K562 (cell line): ENCODE measurements at regions not wholly inside any gene's neighbourhood (a gene's known extent, or its start where the extent isn't known, plus 50 kb on each side); places are given as distances from the start of the nearest gene placed in this dataset.

Experiments used
- ATAC-seq: fragments of 200-7000 bp; cut with Tn5 transposase; 3 replicates; pipeline ENCODE4 v1.9.1; 2020; ENCODE audit warnings: moderate library complexity
- BruUV-seq: library from RNA; stranded (reverse); fragments of 400-500 nt; replicated peaks from 2 replicates; lab custom pipeline; 2021; lab: Mats Ljungman, UMichigan
- CTCF ChIA-PET: fragments of 300-600 bp; formaldehyde crosslinking; extraction: SDS; loops from one replicate; lab custom pipeline; 2021; ENCODE audit warnings: low intra/inter-chr PET ratio; lab: Yijun Ruan, JAX
- POLR2A ChIA-PET: fragments of 300-600, 350-650 bp; sonication (Branson Sonifier 250); formaldehyde crosslinking; extraction: SDS; loops from one replicate; lab custom pipeline; 2021; ENCODE audit warnings: antibody characterized with exemption, inconsistent platforms; lab: Yijun Ruan, JAX
- DNase-seq, 4 experiments: peaks; one replicate each; pipeline versions ENCODE4 v3.0.0 to v3.0.0-alpha.2; 2011 to 2018; ENCODE audit warnings: low spot score in 3 of 4, mixed read lengths in 3 of 4; ENCODE audit errors: extremely low read depth in 1 of 4
- FAIRE-seq: peaks from 2 replicates; lab custom pipeline; 2011; peaks lifted over from hg19 to GRCh38; lab: Jason Lieb, UNC
- H2AFZ ChIP-seq: 2 replicates; pipeline ENCODE4 v1.6.0; 2011; ENCODE audit warnings: low read depth, low read length, control low read depth, inconsistent platforms
- H3K27ac ChIP-seq: fragments of 200-600 bp; 3 replicates; pipeline ENCODE4 v1.8.0; 2011; ENCODE audit warnings: low read depth, mild to moderate bottlenecking, control low read depth, inconsistent platforms, low read length, moderate library complexity, mixed read lengths; ENCODE audit errors: extremely low read depth
- H3K27me3 ChIP-seq, 2 experiments: fragments of 300-600 bp in 1 of 2; 2 replicates in 1 of 2; 3 replicates in 1 of 2; pipeline versions ENCODE4 v1.6.0 to v1.8.0; 2011; ENCODE audit warnings: inconsistent platforms in 2 of 2, low read length in 2 of 2, mild to moderate bottlenecking in 1 of 2, mixed read lengths in 1 of 2, moderate library complexity in 1 of 2; ENCODE audit not compliant: control insufficient read depth in 2 of 2, insufficient read depth in 2 of 2
- H3K36me3 ChIP-seq: fragments of 300-600 bp; 3 replicates; pipeline ENCODE4 v1.8.0; 2011; ENCODE audit warnings: mild to moderate bottlenecking, low read length, inconsistent platforms; ENCODE audit not compliant: control insufficient read depth, insufficient read depth
- H3K4me1 ChIP-seq, 2 experiments: fragments of 200-600 bp in 1 of 2; replicated peaks in 1 of 2; 2 replicates in 1 of 2; 3 replicates in 1 of 2; pipeline versions ENCODE4 v1.5.1 to v1.8.0; 2011; ENCODE audit warnings: inconsistent platforms in 2 of 2, low read length in 2 of 2, mild to moderate bottlenecking in 1 of 2, mixed read lengths in 1 of 2, moderate library complexity in 1 of 2; ENCODE audit not compliant: control insufficient read depth in 2 of 2, insufficient read depth in 2 of 2
- H3K4me2 ChIP-seq: 2 replicates; pipeline ENCODE4 v1.6.1; 2011; ENCODE audit warnings: low read length, control low read depth, inconsistent platforms, mixed read lengths; ENCODE audit not compliant: insufficient read depth
- H3K4me3 ChIP-seq: fragments of 200-600 bp; sonication (generic), shearing (Covaris generic); 2 replicates; pipeline ENCODE4 v1.5.1; 2016; ENCODE audit warnings: control low read depth, inconsistent platforms
- H3K79me2 ChIP-seq: fragments of 200-600 bp; 3 replicates; pipeline ENCODE4 v1.8.0; 2011; ENCODE audit warnings: low read length, inconsistent platforms; ENCODE audit not compliant: control insufficient read depth, insufficient read depth
- H3K9ac ChIP-seq, 2 experiments: 2 replicates each; pipeline versions ENCODE4 v1.6.0 to v1.6.1; 2011; ENCODE audit warnings: low read depth in 2 of 2, low read length in 2 of 2, control low read depth in 1 of 2, inconsistent platforms in 1 of 2, mild to moderate bottlenecking in 1 of 2, mixed read lengths in 1 of 2; ENCODE audit not compliant: insufficient read depth in 1 of 2
- H3K9me1 ChIP-seq: one replicate; pipeline ENCODE4 v1.6.0; 2011; ENCODE audit warnings: inconsistent platforms, mild to moderate bottlenecking, low read length, moderate library complexity; ENCODE audit not compliant: control insufficient read depth, insufficient read depth
- H3K9me3 ChIP-seq: replicated peaks from 2 replicates; pipeline ENCODE4 v1.5.1; 2011; ENCODE audit warnings: low read depth, low read length, inconsistent platforms; ENCODE audit not compliant: control insufficient read depth, insufficient read depth
- H4K20me1 ChIP-seq: replicated peaks from 2 replicates; pipeline ENCODE4 v1.6.1; 2011; ENCODE audit warnings: low read length, inconsistent platforms, mixed read lengths; ENCODE audit not compliant: control insufficient read depth, insufficient read depth
- ARID2 ChIP-seq: fragments of 450-650 bp; IDR thresholded peaks from 2 replicates; pipeline ENCODE4 v1.6.1; 2017; ENCODE audit warnings: antibody characterized with exemption, mild to moderate bottlenecking
- IRF1 ChIP-seq: sonication (generic); formaldehyde crosslinking; IDR thresholded peaks from 2 replicates; pipeline ENCODE4 v1.8.0; 2022; ENCODE audit warnings: missing genetic modification reagents, mild to moderate bottlenecking, borderline replicate concordance
- LEF1 ChIP-seq: fragments of 450-650 bp; IDR thresholded peaks from 2 replicates; pipeline ENCODE4 v1.6.1; 2016; ENCODE audit warnings: mild to moderate bottlenecking
- PBX2 ChIP-seq, 2 experiments: IDR thresholded peaks in 1 of 2; conservative IDR thresholded peaks in 1 of 2; 2 replicates each; pipeline ENCODE4 v1.6.1; 2016; ENCODE audit warnings: low read depth in 2 of 2, mild to moderate bottlenecking in 1 of 2, missing compliant biosample characterization in 1 of 2, missing genetic modification characterization in 1 of 2, moderate library complexity in 1 of 2
- SMAD1 ChIP-seq: fragments of 150-350 bp; IDR thresholded peaks from 2 replicates; pipeline ENCODE4 v1.6.1; 2014; ENCODE audit warnings: low read length, low read depth; ENCODE audit not compliant: partially characterized antibody
- XRCC5 ChIP-seq: fragments of 200-400 bp; formaldehyde crosslinking; IDR thresholded peaks from 2 replicates; pipeline ENCODE4 v1.6.1; 2017; ENCODE audit warnings: low read depth, mild to moderate bottlenecking, low read length
- ZNF785 ChIP-seq: fragments of 250-450 bp; sonication (Bioruptor Pico); IDR thresholded peaks from 2 replicates; pipeline ENCODE4 v1.4.0; 2020; ENCODE audit warnings: mild to moderate bottlenecking
- WGBS: fragments of 100-300 bp; shearing (Covaris generic); methylation state at CpG from one replicate; pipeline ENCODE4 v1.1.6; 2016; ENCODE audit warnings: low coverage, mixed read lengths; ENCODE audit not compliant: insufficient coverage; ENCODE audit errors: missing lambda C conversion rate; 5-methylcytosine and 5-hydroxymethylcytosine counted together
- in situ Hi-C: fragments of 300-500 bp; cut with MboI; formaldehyde crosslinking; loops from 4 replicates; pipeline ENCODE4 v1.15.0; 2018; ENCODE audit warnings: inconsistent platforms, mixed read lengths
- intact Hi-C: fragments of 100-400 bp; cut with micrococcal nuclease; formaldehyde crosslinking; loops from 2 replicates; pipeline ENCODE4 v1.14.2; 2022
- TF ChIP-seq, protein P1 (sequence below), 2 experiments: fragments of 450-650 bp; IDR thresholded peaks; 2 replicates each; pipeline ENCODE4 v1.6.1; 2016
- TF ChIP-seq, protein P2 (sequence below): IDR thresholded peaks from 3 replicates; pipeline ENCODE4 v1.6.1; 2011; ENCODE audit warnings: borderline replicate concordance, mild to moderate bottlenecking, moderate library complexity; ENCODE audit not compliant: insufficient read length; ENCODE audit errors: extremely low read depth
- TF ChIP-seq, protein P3 (sequence below): fragments of 250-450 bp; sonication (Bioruptor Pico); IDR thresholded peaks from 2 replicates; pipeline ENCODE4 v1.5.1; 2021; ENCODE audit warnings: mild to moderate bottlenecking

DNA sequence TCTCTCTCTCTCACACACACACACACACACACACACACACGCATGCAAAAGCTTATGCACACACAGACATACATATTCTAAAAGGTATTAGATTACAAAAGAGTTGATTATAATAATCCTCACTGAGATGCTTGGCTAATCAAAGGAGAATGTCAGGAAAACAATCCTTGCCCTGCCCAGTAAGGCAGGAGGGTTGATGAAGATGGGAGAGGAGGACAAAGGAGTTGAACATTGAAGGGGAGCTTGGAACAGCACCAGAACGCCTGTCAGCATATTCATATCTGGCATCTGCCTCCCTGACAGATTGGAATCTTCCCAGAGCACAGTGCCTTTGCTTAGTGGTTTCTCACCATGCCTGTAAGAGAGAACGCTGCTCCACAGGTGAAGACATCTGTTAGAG is 68.6 kb upstream of the PALMD start (continued):
- no peak for TF ChIP-seq PBX2 (CRISPR knock-in tag; IDR thresholded peaks at IDR 0.05; ENCODE audit: low read depth)
- TF ChIP-seq PBX2 (tag; conservative IDR thresholded peaks at IDR 0.05; ENCODE audit: low read depth) = no peak
- TF ChIP-seq, protein P1, sequence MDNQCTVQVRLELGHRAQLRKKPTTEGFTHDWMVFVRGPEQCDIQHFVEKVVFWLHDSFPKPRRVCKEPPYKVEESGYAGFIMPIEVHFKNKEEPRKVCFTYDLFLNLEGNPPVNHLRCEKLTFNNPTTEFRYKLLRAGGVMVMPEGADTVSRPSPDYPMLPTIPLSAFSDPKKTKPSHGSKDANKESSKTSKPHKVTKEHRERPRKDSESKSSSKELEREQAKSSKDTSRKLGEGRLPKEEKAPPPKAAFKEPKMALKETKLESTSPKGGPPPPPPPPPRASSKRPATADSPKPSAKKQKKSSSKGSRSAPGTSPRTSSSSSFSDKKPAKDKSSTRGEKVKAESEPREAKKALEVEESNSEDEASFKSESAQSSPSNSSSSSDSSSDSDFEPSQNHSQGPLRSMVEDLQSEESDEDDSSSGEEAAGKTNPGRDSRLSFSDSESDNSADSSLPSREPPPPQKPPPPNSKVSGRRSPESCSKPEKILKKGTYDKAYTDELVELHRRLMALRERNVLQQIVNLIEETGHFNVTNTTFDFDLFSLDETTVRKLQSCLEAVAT (IDR thresholded peaks at IDR 0.05) = no peak
- TF ChIP-seq, all 486 proteins: peak for 0

- 21% methylated on average over 2 of the region's 2 CpGs for WGBS
- H3K4me2 ChIP-seq = no peak overlapping the region
- FAIRE-seq = no peak
- no peak overlapping the region for H3K4me3 ChIP-seq
- no peaks in the 10 kb centered on the region for H3K79me2 ChIP-seq
- H3K36me3 ChIP-seq = no peaks in the 10 kb centered on the region
- no peak for DNase-seq
- no TSS peak for BruUV-seq
- no peak overlapping the region for H3K9ac ChIP-seq
- H3K9me3 ChIP-seq = no peaks in the 10 kb centered on the region
- in situ Hi-C loops = no loop called here
- no peaks in the 10 kb centered on the region for H3K4me1 ChIP-seq
- peak overlapping the region; percentile 47 for H2AFZ ChIP-seq
- intact Hi-C loops = no loop called here
- no peaks in the 10 kb centered on the region for H3K27me3 ChIP-seq
- ChIA-PET POLR2A (interaction anchor here (0.6 kb wide), 1 partner anchor 1683 kb away, joined by 3 read pairs; no protein-coding TSS in a partner anchor), CTCF (no interaction called here)
- H3K27ac ChIP-seq = no peak overlapping the region
- no peak for ATAC-seq
- no peaks in the 10 kb centered on the region for H3K9me1 ChIP-seq
- H4K20me1 ChIP-seq = no peaks in the 10 kb centered on the region
- TF ChIP-seq ZNF785 (CRISPR knock-in tag) (no peak), ARID2 (no peak), LEF1 (no peak), SMAD1 (no peak), IRF1 (no peak), XRCC5 (no peak)
- TF ChIP-seq, protein P2, sequence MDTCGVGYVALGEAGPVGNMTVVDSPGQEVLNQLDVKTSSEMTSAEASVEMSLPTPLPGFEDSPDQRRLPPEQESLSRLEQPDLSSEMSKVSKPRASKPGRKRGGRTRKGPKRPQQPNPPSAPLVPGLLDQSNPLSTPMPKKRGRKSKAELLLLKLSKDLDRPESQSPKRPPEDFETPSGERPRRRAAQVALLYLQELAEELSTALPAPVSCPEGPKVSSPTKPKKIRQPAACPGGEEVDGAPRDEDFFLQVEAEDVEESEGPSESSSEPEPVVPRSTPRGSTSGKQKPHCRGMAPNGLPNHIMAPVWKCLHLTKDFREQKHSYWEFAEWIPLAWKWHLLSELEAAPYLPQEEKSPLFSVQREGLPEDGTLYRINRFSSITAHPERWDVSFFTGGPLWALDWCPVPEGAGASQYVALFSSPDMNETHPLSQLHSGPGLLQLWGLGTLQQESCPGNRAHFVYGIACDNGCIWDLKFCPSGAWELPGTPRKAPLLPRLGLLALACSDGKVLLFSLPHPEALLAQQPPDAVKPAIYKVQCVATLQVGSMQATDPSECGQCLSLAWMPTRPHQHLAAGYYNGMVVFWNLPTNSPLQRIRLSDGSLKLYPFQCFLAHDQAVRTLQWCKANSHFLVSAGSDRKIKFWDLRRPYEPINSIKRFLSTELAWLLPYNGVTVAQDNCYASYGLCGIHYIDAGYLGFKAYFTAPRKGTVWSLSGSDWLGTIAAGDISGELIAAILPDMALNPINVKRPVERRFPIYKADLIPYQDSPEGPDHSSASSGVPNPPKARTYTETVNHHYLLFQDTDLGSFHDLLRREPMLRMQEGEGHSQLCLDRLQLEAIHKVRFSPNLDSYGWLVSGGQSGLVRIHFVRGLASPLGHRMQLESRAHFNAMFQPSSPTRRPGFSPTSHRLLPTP = no peak
- TF ChIP-seq, protein P3, sequence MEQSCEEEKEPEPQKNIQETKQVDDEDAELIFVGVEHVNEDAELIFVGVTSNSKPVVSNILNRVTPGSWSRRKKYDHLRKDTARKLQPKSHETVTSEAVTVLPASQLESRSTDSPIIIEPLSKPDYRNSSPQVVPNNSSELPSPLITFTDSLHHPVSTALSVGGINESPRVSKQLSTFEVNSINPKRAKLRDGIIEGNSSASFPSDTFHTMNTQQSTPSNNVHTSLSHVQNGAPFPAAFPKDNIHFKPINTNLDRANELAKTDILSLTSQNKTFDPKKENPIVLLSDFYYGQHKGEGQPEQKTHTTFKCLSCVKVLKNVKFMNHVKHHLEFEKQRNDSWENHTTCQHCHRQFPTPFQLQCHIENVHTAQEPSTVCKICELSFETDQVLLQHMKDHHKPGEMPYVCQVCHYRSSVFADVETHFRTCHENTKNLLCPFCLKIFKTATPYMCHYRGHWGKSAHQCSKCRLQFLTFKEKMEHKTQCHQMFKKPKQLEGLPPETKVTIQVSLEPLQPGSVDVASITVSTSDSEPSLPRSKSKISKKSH (CRISPR knock-in tag) = no peak
These were observed 66.2 kb upstream of the PALMD start for GRCh38 chr1:99579691-99580172.
